HG02610 (cell line): ENCODE measurements at regions not wholly inside any gene's neighbourhood (a gene's known extent, or its start where the extent isn't known, plus 50 kb on each side); places are given as distances from the start of the nearest gene placed in this dataset.

Source experiments
- ATAC-seq: cut with Tn5 transposase; IDR thresholded peaks from one replicate; pipeline ENCODE4 v1.9.1; 2021; ENCODE audit warnings: mild to moderate bottlenecking, moderate library complexity; ENCODE audit not compliant: unreplicated experiment

DNA sequence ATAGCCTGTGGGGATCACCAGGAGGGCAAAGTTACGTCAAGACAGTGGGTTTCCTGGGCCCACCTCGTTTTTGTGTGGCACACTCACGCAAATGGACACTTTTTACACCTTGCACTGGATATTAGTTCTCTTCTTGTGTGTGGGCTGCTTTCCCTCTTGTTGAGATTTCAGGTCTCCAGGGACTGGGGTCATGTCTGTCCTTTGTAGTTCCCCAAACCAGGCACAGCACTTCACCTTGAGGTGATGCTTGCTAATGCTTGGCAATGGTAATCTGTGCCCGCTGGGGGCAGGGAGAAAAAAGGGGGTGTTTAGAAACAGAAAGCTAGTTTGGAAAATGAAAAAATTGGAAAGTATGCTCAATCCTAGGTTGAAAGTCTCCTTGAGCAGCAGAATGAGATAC, 195.3 kb downstream of the PTEN start:
- ATAC-seq = no peak

DNA sequence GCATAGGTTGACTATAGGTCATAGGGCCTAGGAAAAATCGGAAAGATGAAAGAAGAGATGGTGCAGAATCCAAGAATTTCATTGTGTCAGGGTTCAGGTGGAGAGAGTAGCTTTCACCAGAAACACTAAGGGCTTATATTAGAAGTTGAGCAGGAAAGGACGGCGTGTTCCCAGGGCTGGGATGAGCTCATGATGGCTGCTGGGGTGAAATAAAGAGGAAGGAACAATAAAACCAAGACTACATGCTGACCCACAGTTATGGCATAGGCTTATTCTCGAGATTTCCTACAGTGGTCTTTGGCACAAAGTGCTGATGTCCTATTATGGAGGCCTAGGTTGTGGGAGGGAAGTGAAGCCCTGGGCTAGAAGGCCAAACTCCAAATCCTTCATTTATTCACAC, 195.8 kb downstream of the PTEN start:
- ATAC-seq = no peak

DNA sequence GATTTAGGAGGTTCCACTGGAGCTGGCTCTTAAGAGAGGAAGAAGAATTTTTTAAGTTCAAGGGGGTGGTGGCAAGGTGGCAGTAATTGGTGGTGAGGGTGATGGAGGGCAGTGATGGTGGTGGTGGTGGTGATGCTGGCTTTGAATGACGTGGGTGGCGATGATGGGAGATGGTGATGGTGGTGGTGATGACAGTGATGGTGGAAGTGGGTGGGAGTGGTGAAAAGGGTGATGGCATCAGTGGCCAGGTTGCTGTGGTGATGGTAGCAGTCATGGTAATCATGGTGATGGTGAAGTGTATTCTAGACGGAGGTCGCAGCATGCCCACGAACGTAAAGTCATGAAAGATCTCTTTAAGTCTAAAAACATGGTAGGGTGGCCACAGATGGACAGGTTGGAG, 197.3 kb downstream of the PTEN start:
- no peak for ATAC-seq

DNA sequence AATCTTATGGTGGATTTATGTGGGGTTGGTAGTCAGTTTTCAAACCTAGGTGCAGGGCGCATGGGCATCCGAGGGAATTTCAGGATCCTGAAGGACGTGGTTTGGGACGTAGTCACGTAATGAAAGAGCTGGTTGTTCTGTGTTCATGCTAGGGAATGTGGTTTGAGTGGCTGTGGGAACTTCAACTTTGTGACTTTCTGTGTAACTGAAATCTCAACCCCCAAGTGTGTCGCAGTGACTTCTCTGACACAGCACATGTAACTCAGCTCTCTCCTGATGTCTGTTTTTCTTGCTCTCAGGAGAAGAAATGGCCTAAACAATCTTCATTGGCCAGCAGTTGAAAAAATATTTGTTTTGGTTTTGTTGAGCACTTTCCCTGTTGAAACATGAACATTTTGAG, 199.0 kb downstream of the PTEN start:
- no peak for ATAC-seq

DNA sequence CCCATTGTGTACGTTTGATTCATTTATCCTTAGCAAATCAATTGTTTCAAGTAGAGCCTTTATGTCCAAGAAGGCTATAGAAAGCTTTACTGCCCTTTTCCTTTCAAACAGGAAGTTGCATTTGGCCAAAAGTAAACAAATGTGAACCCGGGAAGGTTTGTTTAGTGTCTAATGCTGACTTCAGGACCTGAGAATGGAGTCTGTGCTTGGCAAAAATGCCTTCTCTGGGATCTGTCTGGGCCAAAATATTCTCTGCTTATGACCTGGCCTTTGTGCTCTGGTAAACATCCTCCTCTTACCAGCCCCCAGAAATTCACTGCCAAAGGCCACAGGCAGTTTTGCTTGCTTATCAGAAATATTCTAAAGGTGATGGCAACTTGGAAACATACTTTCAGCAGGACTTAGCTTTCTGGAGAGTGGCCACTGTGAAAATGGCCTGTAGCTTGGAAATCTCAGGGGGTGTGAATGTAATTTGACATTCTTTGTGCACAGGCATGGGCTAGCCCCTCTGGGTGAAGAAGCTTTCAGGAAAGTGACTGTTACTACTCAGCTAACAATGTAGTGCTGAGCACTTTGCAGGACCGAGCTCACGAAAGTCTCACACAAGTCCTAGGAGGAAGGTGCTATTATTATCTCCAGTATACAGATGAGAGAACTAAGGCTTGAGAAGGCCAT, 199.5 kb downstream of the PTEN start:
- ATAC-seq = no peak

DNA sequence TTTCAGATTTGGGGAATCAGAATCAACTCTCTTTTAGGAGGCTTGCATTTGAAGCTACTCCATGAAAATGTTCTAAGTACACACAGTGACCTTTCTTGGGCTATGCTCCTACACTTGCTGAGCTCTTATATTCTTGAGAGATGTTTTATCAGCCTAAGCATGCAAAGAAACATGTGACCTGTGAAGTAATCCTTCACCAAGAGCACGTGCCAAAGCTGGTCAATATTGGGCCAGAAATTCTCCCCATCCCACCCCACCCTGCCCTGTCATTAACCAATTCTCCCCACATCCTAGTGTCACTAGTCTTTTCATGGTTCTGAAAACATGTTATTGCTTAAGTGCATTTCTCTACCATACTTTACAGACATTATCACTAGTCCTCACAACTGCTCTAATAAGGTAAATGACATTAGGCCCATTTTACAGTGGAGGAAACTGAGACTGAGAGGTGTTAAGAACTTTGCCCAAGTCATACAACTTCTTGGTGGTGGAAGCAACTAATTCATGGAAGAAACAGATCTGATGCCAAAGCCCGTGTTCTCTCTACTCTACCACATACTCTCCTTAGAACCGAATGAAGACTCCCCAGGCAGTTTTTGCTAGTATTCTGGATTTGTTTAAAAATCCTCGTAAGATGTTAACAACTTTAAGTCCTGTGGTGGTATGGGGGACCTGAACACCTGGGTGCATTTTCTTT, 200.6 kb downstream of the PTEN start:
- ATAC-seq = no peak

DNA sequence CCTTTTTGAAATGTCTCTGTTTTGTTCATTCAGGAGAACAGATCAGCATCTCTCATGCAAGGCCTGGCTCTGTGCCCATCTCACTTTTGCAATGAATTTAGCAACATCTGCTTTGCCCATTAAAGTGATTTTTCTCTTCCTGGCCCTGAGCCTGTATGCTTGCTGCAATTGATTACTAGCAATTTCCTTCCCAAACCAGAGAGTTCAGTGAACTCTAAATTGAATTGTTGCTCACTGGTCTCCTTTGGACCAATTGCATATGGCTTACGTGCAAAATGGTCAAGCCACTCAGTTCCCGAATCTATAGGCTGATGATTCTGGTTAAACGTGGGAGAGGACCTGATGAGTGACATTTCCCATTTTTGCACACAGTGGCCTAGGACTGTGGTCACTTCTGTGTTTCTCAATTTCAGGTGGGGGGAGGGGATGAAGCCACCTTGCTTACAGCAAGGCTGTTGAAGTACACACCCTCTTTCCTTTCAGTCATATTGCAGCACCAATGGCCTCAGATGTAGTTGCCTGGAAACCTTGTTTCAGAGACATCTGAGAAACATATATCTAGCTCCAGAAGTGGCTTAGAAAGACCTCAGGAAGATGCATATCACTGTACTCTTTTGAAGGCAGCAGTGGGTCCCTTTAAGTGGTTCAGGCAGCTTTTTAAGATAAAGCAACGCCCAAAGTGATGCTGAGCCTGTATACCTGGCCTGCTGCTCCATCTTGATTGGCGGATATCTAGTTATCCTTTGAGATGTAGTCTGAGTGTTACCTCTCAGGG, 201.4 kb downstream of the PTEN start:
- peak; percentile 48 for ATAC-seq

DNA sequence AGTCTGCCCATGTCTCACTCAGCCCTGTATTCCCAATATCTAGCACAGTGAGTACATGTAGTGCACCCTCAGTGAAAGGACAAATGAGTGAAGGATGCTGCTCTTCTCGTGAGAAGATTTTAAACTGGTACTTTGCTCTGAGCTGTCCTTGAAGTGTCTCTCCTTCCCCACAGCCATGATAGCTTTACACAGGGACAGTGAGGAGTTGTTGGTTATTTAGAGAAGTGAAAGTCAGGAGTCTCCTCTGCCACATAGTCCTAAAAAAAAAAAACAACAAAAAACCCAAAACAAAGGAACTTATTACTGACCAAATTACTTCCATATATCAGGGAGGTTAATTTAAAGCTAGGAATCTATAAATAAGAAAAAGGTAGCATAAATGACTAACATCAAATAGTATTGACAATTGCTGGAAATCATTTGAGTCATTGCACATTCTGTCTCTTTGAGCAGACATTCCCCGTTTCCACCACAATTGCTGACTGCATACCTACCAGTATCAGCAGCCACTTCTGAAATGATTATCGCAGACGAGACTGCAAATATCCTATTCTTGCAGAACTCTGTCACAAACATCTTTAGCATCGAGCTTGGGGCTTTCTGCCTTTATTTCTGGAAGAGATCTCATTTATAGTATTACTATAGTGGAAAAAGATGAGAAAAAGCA, 202.1 kb downstream of the PTEN start:
- ATAC-seq = peak; percentile 39

DNA sequence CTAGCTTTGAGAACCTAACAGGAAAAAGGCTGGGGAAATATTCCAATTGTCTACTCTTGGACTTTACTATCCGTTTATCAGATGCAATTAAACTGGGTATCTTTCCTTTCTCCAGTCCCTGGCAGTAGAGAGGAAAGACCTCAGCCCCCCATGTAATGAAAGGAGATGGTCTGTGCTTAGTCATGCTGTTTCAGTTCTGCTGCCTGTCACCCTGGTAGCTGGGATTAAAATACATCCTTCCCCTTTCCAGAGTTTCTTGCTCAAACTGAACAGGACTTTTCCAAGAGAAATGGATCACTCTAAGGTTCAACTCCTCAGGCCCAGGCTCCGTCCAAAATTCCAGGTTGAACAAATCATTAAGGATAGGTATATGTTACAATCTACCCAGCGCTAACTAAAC, 202.9 kb downstream of the PTEN start:
- no peak for ATAC-seq

DNA sequence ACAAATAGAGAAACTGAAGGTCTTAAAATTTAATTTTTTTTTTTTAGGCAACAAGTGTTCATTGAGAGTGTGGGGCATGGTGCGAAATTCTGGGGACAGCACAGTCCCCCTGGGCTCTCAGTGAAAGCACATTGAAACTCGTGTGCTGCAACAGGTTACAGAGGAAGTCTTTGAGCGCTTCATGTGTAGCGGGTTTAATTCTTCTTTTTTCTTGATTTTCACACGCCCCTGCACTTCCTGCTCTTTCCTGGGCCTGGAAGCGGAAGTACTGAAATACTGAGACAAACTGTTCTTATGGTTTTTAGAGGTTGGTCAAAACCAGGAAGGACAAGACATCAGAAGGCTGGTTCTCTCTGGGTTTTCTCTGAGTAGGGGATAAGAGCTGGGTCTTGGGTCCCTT, 203.5 kb downstream of the PTEN start:
- ATAC-seq = no peak

DNA sequence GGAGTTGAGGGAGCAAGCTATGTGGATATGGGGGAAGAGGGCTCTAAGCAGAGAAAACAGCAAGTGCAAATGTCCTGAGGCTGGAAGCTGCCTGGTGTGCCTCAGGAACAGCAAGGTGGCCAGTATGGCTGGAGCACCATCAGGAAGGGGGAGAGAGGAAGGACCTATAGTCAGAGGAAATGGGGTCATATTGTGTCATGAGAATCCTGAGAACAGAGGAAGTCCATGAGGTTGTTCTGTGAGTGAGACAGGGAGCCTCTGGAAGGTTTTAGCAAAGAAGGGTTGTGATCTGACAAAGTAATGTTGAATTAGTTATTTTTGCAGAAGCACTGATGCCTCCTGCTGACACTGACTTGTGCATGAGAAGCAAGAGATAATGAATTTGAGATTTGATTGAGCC, 204.3 kb downstream of the PTEN start:
- ATAC-seq = no peak

DNA sequence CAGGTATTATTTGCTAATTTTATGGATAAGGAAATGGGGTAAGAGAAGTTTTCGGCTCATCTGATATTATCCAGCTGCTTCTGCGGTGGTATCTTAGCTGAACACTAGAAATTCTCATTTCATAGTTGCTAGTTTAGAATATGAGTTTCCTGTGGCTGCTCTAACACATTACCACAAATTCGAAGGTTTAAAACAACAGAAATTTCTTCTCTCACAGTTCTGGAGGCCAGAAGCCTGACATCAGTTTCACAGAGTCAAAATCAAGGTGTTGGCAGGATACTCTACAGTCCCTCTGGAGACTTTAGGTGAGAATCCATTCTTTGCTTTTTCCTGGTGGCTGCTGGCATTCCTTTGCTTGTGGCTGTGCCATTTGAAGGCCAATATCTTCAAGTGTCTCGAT, 205.9 kb downstream of the PTEN start:
- ATAC-seq = no peak

DNA sequence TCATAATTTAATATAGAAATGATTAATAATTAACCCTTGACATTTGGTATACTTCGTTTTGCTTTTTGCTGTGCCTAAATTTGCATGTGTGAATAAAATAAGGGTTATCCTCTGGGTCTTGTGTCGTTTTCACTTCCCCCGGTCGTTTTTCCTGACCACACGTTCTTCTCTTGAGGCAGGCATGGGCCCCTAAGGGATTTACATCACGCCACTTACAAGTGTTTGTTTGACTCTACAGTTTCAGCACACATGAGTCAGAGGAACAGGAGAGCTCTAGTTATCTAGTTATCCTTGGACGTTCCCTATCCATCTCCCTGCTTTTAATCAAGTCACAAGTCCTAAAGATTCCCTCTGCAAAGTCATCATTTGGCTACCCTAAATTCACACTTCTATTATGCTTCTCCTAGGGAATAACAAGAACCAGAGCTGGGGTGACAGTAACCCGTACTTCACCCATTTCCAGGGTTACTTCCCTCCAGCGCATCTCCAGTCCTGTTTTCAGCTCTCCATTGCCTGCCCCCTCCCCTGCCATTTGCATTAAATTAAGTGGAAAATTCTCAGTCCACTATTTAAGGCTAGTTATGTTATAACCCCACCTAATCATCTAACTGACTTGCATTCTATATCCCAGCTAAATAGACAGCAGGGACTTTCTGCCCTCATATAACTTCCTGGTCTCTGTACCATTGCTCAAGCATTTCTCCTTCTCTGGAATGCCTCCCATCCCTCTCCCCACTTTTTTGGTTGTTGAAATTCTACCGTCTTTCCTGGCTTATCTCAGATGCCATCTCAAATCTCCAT, 206.9 kb downstream of the PTEN start:
- ATAC-seq = peak; percentile 64

DNA sequence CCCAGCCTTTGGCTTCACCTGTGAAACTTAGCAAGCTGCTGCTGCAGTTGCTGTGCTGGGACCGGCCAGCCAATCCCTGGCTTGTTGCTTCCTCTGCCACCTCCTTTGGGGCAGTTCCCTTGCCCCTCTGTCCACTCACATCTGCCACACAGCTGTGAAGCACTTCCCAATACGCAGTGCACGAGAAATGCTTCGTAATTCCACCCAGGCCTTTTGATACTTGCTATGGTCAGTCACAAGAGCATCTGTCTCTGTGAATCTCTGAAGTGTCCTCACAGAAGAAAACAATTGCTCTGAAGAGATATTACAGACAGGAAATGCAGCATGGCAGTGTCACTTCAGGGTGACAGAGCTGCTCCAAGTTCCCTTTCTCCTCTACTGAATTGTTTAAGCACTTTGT, 208.5 kb downstream of the PTEN start:
- no peak for ATAC-seq

DNA sequence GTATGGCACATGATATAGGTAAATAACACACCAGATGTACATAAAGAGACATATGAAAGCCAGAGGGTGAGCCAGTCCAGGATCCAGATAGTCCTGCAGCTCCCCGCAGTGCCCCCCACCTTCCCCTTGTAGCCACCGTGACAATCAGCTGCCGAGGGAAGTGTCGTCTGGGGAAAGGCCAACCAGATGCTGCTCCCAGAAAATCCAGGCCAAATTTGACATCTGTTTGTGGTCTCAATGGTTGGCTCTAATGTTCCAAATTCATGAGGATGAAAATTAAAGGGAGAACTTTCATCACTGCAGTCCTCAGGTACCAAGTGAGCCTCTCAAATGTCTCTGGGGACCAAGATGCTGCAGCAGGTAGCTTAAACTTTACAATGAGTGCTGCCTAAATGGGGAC, 210.3 kb downstream of the PTEN start:
- no peak for ATAC-seq

DNA sequence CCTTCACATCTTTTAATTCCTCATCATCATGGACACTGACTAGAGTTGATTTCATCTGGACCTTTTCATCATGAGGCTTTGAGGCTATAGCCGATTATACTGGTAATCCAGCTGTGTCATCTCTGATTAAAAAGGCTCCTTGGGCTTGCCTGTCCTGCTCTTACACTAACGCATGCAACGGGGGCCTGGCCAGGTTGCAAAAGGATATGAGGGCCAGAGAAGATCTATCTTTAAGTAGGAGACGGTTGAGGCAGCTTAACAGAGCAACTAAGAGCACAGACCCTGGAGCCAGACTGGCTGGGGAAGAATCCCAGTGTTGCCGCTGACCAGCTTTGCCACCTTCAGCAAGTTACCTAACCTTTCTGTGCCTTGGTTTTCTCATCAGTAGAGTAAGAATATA, 211.5 kb downstream of the PTEN start:
- ATAC-seq = no peak

DNA sequence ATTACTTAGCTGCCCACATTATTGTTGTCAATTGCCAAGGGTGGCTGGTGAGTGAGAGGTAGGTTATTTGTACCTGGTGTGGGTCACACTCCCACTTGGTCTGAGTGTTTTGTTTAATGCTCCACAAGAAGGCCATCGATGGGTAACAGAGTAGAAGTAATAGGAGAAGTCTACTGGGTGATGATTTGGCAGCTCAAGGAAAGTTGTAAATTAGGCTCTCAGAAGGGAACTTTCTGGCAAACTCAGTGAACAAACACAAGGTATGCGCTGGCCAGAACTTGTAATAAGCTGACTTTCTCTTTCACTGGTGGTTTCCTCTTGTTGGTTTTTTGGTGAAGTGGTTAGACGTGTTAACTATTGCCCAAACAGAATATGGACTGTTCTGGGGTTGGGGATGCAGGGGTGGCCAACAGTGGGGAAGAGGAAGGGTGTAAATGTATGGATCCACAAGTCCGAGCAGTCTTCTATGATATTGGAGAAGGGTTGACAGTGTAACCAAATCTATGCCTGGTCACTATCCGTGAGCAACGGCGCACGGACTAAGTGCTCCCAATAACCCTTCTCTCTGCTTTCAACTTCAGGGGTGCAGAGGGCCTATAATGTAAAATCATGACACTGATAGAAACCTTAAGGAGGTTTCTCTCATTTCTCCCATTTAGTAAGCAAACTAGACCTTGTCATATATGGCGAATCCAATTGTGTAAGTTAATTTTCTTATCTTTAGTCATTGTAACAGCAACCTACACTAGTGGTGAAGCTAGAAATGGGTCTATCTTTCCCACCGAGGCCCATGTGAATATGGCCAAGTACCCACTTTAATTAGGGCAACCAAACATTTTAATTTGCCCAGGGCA, 212.8 kb downstream of the PTEN start:
- peak; percentile 57 for ATAC-seq

DNA sequence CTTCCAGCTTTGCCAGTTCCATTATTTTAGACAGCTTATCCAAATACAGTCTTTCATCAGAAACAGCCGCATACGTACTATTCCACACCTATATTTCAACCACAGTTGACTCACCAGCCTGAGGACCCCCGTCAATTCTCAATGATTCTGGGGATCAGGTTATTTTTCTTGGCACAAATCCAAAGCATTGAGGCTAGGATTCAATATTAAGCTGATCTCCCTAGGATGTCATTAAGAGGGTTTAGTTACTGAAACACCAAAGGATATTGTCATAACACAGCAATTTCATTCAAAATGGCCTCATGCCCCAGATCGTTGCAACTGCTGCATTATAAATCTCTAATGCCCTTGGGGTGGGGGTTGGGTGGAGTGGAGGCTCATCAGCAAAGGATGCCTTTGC, 214.6 kb downstream of the PTEN start:
- no peak for ATAC-seq

DNA sequence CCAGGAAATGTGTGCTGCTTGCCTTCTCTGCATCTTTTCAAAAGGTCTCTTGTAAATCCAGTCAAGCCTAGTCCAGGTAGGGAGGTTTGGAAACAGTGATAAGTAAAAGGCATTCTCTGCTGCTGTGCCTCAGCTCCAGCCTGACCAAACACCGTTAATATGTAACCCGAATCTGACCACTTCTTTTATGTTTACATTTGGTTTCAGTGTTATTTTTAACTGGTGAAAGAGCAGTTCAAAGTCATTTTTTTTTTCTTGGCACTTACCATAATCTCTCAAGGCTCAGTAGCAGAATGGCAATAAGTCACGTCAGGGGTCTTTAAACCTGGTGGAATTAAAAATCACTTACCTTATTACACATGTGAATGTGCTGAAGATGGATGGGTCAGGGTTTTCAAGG, 216.8 kb downstream of the PTEN start:
- ATAC-seq = peak; percentile 51
